ENCODE measurements at regions not wholly inside any gene's neighbourhood (a gene's known extent, or its start where the extent isn't known, plus 50 kb on each side); places are given as distances from the start of the nearest gene placed in this dataset.

DNA sequence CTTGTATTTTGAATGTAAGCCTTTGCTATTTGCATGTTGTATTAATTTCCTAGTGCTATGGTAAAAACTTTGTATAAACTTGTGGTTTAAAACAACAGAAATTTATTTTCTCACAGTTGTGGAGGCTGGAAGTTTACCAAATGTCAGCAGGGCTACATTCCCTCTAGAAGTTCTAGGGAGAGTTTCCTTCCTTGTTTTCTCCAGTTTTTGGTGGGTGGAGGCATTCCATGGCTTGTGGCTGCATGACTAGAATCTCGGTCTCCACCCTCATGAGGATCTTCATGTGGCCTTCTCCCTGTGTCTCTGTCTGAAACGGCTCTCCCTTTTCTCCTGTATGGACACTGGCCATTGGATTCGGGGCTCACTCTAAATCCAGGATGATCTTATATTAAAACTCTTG lies 482.2 kb upstream of the GOT2 start:
- TF ChIP-seq, protein P1, sequence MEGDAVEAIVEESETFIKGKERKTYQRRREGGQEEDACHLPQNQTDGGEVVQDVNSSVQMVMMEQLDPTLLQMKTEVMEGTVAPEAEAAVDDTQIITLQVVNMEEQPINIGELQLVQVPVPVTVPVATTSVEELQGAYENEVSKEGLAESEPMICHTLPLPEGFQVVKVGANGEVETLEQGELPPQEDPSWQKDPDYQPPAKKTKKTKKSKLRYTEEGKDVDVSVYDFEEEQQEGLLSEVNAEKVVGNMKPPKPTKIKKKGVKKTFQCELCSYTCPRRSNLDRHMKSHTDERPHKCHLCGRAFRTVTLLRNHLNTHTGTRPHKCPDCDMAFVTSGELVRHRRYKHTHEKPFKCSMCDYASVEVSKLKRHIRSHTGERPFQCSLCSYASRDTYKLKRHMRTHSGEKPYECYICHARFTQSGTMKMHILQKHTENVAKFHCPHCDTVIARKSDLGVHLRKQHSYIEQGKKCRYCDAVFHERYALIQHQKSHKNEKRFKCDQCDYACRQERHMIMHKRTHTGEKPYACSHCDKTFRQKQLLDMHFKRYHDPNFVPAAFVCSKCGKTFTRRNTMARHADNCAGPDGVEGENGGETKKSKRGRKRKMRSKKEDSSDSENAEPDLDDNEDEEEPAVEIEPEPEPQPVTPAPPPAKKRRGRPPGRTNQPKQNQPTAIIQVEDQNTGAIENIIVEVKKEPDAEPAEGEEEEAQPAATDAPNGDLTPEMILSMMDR (IDR thresholded peaks at IDR 0.05) = no peak
- no peak for TF ChIP-seq POLR2A (IDR thresholded peaks at IDR 0.05)

All from uterus (tissue), 2 donors.